GM23248 (cell line): ENCODE measurements at regions not wholly inside any gene's neighbourhood (a gene's known extent, or its start where the extent isn't known, plus 50 kb on each side); places are given as distances from the start of the nearest gene placed in this dataset.

ENCODE experiments used
- DNase-seq: peaks from one replicate; pipeline ENCODE4 v3.0.0-alpha.2; 2015
- H2AFZ ChIP-seq: fragments of 200-600 bp; sonication (generic); 2 replicates; pipeline ENCODE4 v1.6.1; 2016; ENCODE audit warnings: antibody characterized with exemption
- H3F3A ChIP-seq: fragments of 200-600 bp; sonication (generic); 2 replicates; pipeline ENCODE4 v1.6.1; 2016; ENCODE audit warnings: mild to moderate bottlenecking, antibody characterized with exemption, mixed run types; ENCODE audit not compliant: insufficient read depth
- H3K27ac ChIP-seq: fragments of 200-600 bp; sonication (generic); 2 replicates; pipeline ENCODE4 v1.5.1; 2016; ENCODE audit warnings: mild to moderate bottlenecking
- H3K27me3 ChIP-seq: fragments of 200-600 bp; sonication (generic); replicated peaks from 2 replicates; pipeline ENCODE4 v1.6.1; 2016; ENCODE audit warnings: mild to moderate bottlenecking; ENCODE audit not compliant: insufficient read depth
- H3K36me3 ChIP-seq: fragments of 200-600 bp; sonication (generic); 2 replicates; pipeline ENCODE4 v1.6.1; 2016; ENCODE audit warnings: low read depth, mild to moderate bottlenecking
- H3K4me1 ChIP-seq: fragments of 200-600 bp; sonication (generic); 2 replicates; pipeline ENCODE4 v1.6.1; 2016; ENCODE audit warnings: mild to moderate bottlenecking; ENCODE audit not compliant: insufficient read depth
- H3K4me2 ChIP-seq: fragments of 200-600 bp; sonication (generic); one replicate; pipeline ENCODE4 v1.6.1; 2016; ENCODE audit warnings: mild to moderate bottlenecking; ENCODE audit not compliant: unreplicated experiment
- H3K4me3 ChIP-seq: fragments of 200-600 bp; sonication (generic); 2 replicates; pipeline ENCODE4 v1.5.1; 2016; ENCODE audit warnings: mild to moderate bottlenecking
- H3K79me2 ChIP-seq: fragments of 200-600 bp; sonication (generic); 2 replicates; pipeline ENCODE4 v1.6.1; 2016; ENCODE audit warnings: mild to moderate bottlenecking; ENCODE audit not compliant: insufficient read depth
- H3K9ac ChIP-seq: fragments of 200-600 bp; sonication (generic); 2 replicates; pipeline ENCODE4 v1.6.1; 2016; ENCODE audit warnings: mild to moderate bottlenecking
- H3K9me2 ChIP-seq: fragments of 200-600 bp; sonication (generic); 2 replicates; pipeline ENCODE4 v1.6.1; 2016; ENCODE audit warnings: mixed run types, mild to moderate bottlenecking, moderate library complexity; ENCODE audit not compliant: insufficient read depth
- H3K9me3 ChIP-seq: fragments of 200-600 bp; sonication (generic); one replicate; pipeline ENCODE4 v1.6.1; 2017; ENCODE audit warnings: low read depth
- H4K20me1 ChIP-seq: fragments of 200-600 bp; sonication (generic); 2 replicates; pipeline ENCODE4 v1.6.0; 2016; ENCODE audit not compliant: insufficient read depth
- EZH2 ChIP-seq: fragments of 200-600 bp; sonication (generic); IDR thresholded peaks from 2 replicates; pipeline ENCODE4 v1.6.1; 2018; ENCODE audit warnings: antibody characterized with exemption, mild to moderate bottlenecking; ENCODE audit not compliant: insufficient read depth, poor library complexity, severe bottlenecking
- EZH2phosphoT487 ChIP-seq: fragments of 200-600 bp; sonication (generic); IDR thresholded peaks from 2 replicates; pipeline ENCODE4 v1.6.1; 2018; ENCODE audit warnings: antibody characterized with exemption, moderate library complexity, mild to moderate bottlenecking, low read depth; ENCODE audit not compliant: insufficient read depth
- WGBS, 2 experiments: methylation state at CpG; one replicate each; pipeline ENCODE4 v1.1.6; 2015 to 2017; ENCODE audit warnings: low lambda C conversion rate in 2 of 2, low coverage in 1 of 2; ENCODE audit errors: missing lambda C conversion rate in 2 of 2; 5-methylcytosine and 5-hydroxymethylcytosine counted together
- in situ Hi-C: fragments of 300-500 bp; cut with MboI; formaldehyde crosslinking; loops from 2 replicates; pipeline ENCODE4 v1.15.0; 2020

DNA sequence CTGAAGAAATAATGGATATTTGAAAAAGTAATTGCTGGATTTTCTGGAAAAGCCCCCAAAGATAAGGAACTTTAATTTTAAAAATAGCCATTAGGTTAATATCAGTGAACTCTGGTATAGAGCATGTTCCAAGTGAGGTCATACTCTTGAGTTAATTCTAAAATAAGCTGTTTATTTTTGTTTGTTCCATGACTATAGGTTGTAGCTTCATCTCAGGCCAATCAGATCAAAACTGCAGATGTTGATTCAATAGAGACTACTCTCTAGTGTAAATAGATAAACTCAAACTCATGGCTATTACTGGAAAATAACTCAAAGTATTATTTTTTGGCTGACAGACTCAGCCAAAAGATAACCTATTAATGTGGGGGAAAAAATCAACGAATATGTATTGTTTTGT, 815.1 kb downstream of the DIAPH3 start:
- in situ Hi-C loops = no loop called here

DNA sequence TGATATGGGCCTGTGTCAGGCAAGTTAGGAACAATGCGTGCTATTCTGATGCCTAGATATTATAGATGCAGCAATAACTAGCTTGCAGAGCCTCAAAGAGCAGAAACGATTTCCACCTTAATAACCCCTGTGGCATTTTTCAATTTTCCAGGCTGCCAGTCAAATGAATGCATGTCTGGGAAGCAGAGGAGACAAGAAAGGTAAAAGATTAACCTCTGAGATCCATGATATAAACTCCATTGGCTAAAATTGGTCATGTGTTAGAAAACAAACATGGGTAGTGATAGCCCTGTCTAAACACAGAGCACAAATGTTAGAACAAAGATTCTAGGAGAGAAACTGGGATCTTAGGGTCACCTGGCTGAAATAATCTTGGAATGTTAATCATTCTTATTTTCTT, 811.1 kb downstream of the DIAPH3 start:
- Histone ChIP-seq H3K4me1 (no peaks in the 10 kb centered on the region), H3K27ac (no peak overlapping the region), H3K4me2 (no peak overlapping the region), H3K4me3 (no peak overlapping the region), H3F3A (no peaks in the 10 kb centered on the region), H3K79me2 (no peaks in the 10 kb centered on the region), H3K36me3 (no peaks in the 10 kb centered on the region), H3K9ac (no peak overlapping the region), H3K9me3 (no peaks in the 10 kb centered on the region), H3K9me2 (no peaks in the 10 kb centered on the region), H3K27me3 (no peaks in the 10 kb centered on the region; the same call in 1 of the 2 replicates), H4K20me1 (no peaks in the 10 kb centered on the region), H2AFZ (no peak overlapping the region)
- in situ Hi-C loops = no loop called here
- WGBS, 2 experiments = 34 to 35% methylated on average over 2 of the region's 2 CpGs
- no peak for DNase-seq
- TF ChIP-seq EZH2phosphoT487 (no peak), EZH2 (no peak)

More for the DNA sequence above, 815.1 kb downstream of the DIAPH3 start:
- no peaks in the 10 kb centered on the region for H3K9me3 ChIP-seq
- no peaks in the 10 kb centered on the region for H3F3A ChIP-seq
- H3K4me2 ChIP-seq = no peak overlapping the region
- no peak overlapping the region for H3K9ac ChIP-seq
- no peaks in the 10 kb centered on the region for H3K9me2 ChIP-seq
- H4K20me1 ChIP-seq = no peaks in the 10 kb centered on the region
- H3K27me3 ChIP-seq = no peaks in the 10 kb centered on the region; the same call in 1 of the 2 replicates
- H3K4me3 ChIP-seq = no peak overlapping the region
- H3K36me3 ChIP-seq = no peaks in the 10 kb centered on the region
- 8 to 12% methylated on average over 1 of the region's 1 CpG for WGBS, 2 experiments
- no peak overlapping the region for H3K27ac ChIP-seq
- no peaks in the 10 kb centered on the region for H3K79me2 ChIP-seq
- no peak for TF ChIP-seq EZH2phosphoT487
- TF ChIP-seq EZH2 = no peak
- H2AFZ ChIP-seq = no peak overlapping the region
- H3K4me1 ChIP-seq = no peaks in the 10 kb centered on the region
- DNase-seq = no peak

DNA sequence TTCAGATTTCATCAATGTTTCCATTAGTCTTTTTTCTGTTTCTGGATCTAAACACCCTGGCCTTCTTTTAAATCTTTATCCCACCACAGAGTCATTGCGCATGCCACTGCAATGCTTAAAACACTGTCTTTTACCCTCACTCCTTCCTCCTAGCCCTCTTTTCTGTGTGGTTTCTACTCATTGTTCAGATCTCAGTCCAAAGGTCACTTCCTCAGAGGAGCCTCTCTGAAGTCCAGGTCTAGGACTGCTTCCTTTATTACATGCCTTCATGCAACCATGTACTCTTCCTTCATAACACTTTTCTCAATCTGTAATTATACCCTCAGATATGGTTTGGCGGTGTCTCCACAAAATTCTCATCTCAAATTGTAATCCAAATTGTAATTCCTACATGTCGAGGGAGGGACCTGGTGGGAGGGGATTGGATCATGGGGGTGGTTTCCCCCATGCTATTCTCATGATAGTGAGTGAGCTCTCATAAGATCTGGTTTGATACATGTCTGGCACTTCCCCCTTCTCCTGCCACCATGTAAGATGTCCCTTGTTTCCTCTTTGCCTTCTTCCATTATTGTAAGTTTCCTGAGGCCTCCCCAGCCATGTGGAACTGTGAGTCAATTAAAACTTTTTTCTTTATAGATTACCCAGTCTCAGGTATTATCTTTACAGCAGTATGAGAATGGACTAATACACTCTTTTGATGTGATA, 808.9 kb downstream of the DIAPH3 start:
- no peak for TF ChIP-seq EZH2
- TF ChIP-seq EZH2phosphoT487 = no peak
- H3K36me3 ChIP-seq = no peaks in the 10 kb centered on the region
- no peaks in the 10 kb centered on the region for H3K9me3 ChIP-seq
- no peak for DNase-seq
- H3K4me1 ChIP-seq = no peaks in the 10 kb centered on the region
- no peak overlapping the region for H3K4me2 ChIP-seq
- no peaks in the 10 kb centered on the region for H4K20me1 ChIP-seq
- WGBS, 2 experiments = 33% methylated on average over 3 of the region's 3 CpGs
- H3K27me3 ChIP-seq = no peaks in the 10 kb centered on the region
- no peak overlapping the region for H3K4me3 ChIP-seq
- no peaks in the 10 kb centered on the region for H3F3A ChIP-seq
- H3K9ac ChIP-seq = no peak overlapping the region
- no peak overlapping the region for H2AFZ ChIP-seq
- H3K79me2 ChIP-seq = no peaks in the 10 kb centered on the region
- in situ Hi-C loops = no loop called here
- H3K9me2 ChIP-seq = no peaks in the 10 kb centered on the region
- no peak overlapping the region for H3K27ac ChIP-seq

DNA sequence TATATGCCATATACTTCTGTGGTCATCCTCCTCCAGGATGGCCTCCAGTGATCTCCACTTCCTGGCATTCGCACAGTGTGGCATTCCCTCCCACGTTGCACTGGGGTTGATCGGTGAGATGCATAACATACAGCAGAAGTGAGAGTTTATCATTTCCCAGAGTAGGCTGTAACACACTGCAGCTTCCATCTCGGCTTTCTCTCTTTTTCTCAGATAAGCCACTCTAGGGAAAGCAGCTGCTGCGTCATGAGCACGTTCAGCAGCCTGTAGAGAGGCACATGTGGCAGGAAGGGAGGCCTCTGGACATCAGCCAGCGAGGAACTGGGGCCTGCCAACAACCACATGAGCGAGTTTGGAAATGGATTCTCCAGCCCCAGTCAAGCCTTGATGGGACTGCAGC, 807.1 kb downstream of the DIAPH3 start:
- Histone ChIP-seq H3K4me3 (no peak overlapping the region), H3K27ac (no peak overlapping the region), H3K79me2 (no peaks in the 10 kb centered on the region), H3K9me3 (no peaks in the 10 kb centered on the region), H3K36me3 (no peaks in the 10 kb centered on the region), H3K9me2 (no peaks in the 10 kb centered on the region), H3K4me1 (no peaks in the 10 kb centered on the region), H3F3A (no peaks in the 10 kb centered on the region), H4K20me1 (no peaks in the 10 kb centered on the region), H3K4me2 (no peak overlapping the region), H2AFZ (no peak overlapping the region), H3K9ac (no peak overlapping the region), H3K27me3 (no peaks in the 10 kb centered on the region)
- in situ Hi-C loops = no loop called here
- 14% methylated on average over 8 of the region's 8 CpGs for WGBS, 2 experiments
- TF ChIP-seq EZH2phosphoT487 (no peak), EZH2 (no peak)
- DNase-seq = peak; percentile 1
